AG09309 (cell line): ENCODE measurements at regions not wholly inside any gene's neighbourhood (a gene's known extent, or its start where the extent isn't known, plus 50 kb on each side); places are given as distances from the start of the nearest gene placed in this dataset.

Experiments used
- DNase-seq: peaks from one replicate; pipeline ENCODE4 v3.0.0-alpha.2; 2010; ENCODE audit warnings: low read depth
- H3K4me3 ChIP-seq: 2 replicates; pipeline ENCODE4 v1.5.1; 2011; ENCODE audit warnings: mild to moderate bottlenecking, low read depth, low read length, moderate library complexity; ENCODE audit not compliant: control insufficient read depth
- TF ChIP-seq, protein P1 (sequence below): IDR thresholded peaks from 2 replicates; pipeline ENCODE4 v1.5.1; 2011; ENCODE audit warnings: mild to moderate bottlenecking, low read depth, low read length, inconsistent platforms; ENCODE audit not compliant: insufficient read depth, control insufficient read depth; ENCODE audit errors: missing control alignments

DNA sequence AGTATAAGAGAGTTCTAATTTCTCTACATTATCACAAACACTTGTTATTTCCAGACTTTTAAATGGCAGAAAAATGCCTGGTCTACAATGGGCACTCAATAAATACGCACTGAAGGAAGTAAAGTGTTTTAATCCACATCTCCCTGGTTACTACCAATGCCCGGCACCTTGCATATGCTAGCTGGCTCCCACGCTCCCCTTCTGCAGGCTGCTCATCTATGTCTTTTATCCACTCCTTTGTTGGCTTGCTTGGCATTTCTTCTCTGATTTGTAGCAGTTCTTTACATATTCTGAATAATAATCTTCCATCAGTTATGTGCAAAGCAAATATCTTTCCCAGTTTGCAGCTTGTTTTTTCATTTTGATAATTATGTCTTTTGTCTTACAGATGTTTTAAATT, 74.6 kb upstream of the PRR23E start:
- DNase-seq: no peak
- TF ChIP-seq, protein P1, sequence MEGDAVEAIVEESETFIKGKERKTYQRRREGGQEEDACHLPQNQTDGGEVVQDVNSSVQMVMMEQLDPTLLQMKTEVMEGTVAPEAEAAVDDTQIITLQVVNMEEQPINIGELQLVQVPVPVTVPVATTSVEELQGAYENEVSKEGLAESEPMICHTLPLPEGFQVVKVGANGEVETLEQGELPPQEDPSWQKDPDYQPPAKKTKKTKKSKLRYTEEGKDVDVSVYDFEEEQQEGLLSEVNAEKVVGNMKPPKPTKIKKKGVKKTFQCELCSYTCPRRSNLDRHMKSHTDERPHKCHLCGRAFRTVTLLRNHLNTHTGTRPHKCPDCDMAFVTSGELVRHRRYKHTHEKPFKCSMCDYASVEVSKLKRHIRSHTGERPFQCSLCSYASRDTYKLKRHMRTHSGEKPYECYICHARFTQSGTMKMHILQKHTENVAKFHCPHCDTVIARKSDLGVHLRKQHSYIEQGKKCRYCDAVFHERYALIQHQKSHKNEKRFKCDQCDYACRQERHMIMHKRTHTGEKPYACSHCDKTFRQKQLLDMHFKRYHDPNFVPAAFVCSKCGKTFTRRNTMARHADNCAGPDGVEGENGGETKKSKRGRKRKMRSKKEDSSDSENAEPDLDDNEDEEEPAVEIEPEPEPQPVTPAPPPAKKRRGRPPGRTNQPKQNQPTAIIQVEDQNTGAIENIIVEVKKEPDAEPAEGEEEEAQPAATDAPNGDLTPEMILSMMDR: no peak
- no peak overlapping the region for H3K4me3 ChIP-seq

DNA sequence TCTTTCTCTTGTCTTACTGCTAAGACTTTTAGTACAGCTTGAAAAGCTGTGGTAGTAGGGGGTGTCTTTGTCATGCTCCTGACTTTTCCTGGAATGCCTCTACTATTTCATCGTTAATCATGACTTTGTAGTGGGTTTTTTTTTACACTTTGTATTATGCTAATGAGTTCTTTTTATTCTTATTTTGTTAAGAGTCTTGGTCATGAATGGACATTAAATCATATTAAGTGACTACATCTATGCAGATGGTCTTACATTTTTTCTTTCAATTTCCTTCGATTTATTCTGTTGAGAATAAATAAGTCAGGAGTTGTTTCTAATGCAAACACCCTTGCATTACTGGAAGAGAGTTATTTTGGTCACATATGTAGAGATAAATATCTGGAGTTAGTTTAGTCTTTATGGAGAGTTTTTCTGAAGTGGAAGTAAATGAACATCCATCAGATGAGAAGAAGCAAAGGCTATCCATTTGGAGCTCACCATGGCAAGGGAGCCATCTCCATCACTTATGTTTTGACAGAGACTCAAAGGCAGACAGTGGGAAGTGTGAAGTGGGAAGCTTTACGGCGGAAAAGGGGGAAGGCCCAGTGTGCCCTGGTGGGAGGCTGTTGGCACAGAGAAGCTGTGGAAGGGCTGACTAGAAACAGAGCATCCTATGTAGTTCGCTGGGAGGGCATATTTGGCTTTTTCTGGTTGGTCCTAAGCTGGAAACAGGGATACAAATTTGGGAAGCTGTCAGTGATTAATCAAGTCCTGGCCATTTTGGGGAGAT, 73.1 kb upstream of the PRR23E start:
- DNase-seq: no peak
- H3K4me3 ChIP-seq: no peak overlapping the region
- TF ChIP-seq, protein P1: no peak

DNA sequence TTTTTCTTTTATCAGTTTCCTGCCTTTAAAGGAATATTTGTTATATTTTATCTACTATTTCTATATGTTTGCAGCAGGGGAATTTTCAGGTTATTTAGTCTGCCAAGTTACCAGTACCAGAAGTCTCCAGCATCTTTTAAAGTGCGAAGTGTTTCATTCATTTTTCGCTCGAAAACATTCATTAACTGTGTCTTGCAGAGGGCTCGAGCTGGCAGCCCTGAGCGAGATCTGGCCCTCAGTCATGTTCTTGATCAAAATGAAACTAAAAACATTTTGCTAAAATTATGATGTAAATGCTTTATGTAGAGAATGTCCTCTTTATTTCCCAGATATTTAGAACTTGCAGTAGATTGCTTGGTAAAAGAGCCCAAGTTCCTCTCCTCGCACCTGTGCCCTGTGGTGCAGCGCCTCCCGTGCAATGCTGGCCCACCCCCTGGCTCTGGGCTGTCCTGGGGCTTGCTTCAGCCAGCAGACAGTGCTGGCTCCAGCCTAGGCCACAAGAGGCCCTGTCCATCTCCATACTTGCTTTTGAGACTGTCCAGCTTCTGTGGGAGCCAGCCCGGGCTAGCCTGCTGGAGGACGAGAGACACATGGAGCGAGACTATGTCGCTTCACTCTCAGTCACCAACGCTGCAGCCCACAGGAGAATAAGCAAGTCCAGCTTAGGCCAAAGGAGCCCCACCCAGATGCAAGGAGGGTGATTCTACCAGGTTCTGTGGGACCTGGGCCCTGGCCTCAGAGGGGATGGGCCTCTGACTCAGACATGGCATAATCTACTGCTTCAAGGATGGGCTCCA, 71.9 kb upstream of the PRR23E start:
- no peak for DNase-seq
- H3K4me3 ChIP-seq: no peak overlapping the region
- TF ChIP-seq, protein P1: no peak

DNA sequence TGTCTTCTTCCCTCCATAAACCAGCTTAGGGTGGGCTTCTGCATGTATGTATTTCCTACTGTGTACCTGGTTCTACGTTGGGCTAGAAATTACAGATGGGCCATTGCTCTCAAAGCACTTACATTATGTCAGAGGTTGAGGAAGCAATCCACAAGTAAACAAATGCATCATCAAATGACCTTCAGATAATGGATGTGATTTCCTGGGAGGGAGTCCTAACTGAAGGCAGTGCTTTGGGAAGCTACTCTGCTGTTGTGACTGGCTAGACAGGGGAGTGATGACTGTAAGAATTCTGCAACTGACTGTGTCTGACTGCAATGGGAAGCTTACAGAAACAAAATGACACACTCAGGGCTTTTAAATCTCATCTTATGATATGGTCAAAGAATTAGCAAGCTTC, 71.0 kb upstream of the PRR23E start:
- TF ChIP-seq, protein P1: no peak
- DNase-seq: no peak
- H3K4me3 ChIP-seq: no peak overlapping the region

DNA sequence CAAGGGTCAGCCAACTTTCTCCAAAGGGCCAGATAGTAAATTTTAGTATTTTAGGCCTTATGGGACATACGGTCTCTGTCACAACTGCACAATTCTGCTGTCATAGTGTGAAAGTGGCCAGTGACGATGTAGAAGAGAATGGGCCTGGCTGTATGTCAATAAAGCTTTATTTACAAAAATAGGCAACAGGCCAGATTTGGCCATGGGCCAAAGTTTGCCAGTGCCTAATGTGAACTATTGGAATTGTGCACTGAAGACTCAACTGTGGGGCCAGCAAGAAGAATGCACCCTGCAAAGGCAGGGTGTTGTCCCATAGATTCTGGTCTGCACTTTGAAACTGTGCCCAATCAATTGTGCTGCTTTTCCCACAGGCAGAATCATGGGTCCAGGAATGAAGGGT, 69.4 kb upstream of the PRR23E start:
- TF ChIP-seq, protein P1: no peak
- DNase-seq: no peak
- H3K4me3 ChIP-seq: no peak overlapping the region

DNA sequence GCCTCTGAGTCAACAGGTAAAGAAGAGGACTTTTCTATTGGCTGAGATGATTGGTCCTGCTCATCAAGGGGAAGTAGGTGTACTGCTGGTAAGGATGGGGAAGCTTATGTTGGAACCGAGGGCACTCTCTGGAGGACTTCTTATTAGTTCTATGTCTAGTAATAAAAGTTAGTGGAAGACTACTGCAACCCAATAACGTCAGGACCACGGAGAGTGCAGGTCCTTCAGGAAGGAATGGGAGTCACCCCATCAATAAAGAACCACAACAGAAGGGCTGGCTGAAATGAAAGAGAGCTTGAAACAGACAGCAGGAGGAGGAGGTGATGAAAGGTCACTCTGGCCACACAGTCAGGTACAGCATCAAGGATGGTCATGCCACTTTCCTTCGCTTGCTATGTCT, 68.8 kb upstream of the PRR23E start:
- TF ChIP-seq, protein P1: no peak
- no peak for DNase-seq
- no peak overlapping the region for H3K4me3 ChIP-seq
